H1 (cell line): ENCODE measurements at regions not wholly inside any gene's neighbourhood (a gene's known extent, or its start where the extent isn't known, plus 50 kb on each side); places are given as distances from the start of the nearest gene placed in this dataset.

Source experiments
- CEBPB ChIP-seq: IDR thresholded peaks from 2 replicates; pipeline ENCODE4 v1.6.1; 2012; ENCODE audit warnings: low read depth, low read length

DNA sequence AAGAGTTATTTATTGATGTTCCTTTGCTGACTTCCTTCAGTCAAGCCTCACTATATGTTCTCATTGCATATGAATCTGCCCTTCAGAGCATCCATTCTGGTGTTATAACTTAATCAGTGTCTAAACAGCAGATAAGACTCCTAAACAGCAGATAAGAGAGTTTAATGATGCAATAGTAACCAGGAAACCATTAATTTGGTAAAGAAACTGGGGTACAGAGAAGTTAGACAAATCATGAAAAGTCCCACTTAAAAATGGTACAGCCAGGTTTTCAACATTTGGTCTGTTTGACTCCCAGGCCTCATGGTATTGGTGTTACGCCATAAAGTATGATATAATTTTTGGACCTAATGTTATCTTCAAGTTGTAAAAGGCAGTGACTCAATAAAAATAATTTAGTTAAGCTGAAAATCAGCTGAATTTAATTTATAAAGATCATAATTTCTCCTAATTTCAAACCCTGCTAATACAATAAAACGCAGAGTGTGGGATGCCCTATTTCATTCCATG lies 127.4 kb upstream of the DST start (continued):
- no peak for TF ChIP-seq CEBPB
